Astrocyte (in vitro differentiated cells and primary cell): ENCODE measurements at regions not wholly inside any gene's neighbourhood (a gene's known extent, or its start where the extent isn't known, plus 50 kb on each side); places are given as distances from the start of the nearest gene placed in this dataset.

ENCODE experiments used
- CTCF ChIP-seq: IDR thresholded peaks from 2 replicates; pipeline ENCODE4 v1.5.1; 2011; ENCODE audit warnings: low read depth, mild to moderate bottlenecking, inconsistent platforms, low read length, moderate library complexity; ENCODE audit not compliant: insufficient read depth
- EZH2 ChIP-seq: IDR thresholded peaks from 2 replicates; pipeline ENCODE4 v1.6.1; 2012; ENCODE audit warnings: mild to moderate bottlenecking, low read length, inconsistent platforms; ENCODE audit not compliant: insufficient read depth

- TF ChIP-seq CTCF = no peak
- no peak for TF ChIP-seq EZH2
Measured at GRCh38 chr7:130955565-130955919, 221.5 kb upstream of the KLF14 start.
